ENCODE measurements at regions not wholly inside any gene's neighbourhood (a gene's known extent, or its start where the extent isn't known, plus 50 kb on each side); places are given as distances from the start of the nearest gene placed in this dataset.

DNA sequence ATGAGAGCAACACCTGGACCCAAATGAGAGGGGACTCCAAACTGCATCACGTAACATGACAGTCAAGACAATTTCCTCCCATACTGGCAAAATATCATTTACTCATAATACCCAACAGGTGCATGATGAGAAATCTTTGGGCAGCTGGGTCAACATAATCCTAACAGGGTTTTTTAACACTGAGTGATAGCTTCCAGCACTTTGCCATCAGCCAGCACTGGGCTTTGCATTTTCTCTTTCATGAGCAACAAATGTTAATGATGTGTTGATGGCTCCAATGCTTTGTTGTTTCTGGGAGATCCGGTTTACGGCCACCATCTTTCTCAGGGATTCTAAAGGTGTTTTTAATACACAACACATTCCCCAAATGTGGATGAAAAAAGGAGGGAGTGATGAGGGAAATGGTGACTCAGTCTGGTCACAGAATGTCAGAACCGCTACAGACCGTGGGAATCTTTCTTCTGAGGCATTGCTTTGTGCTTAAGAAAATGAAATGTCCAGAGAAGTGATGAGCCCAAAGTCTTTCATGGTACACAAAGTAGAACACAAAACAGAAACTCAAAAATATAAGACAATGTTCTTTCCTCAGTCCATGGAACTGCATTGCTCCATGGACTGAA, 705.7 kb upstream of the IGFBP3 start:
- ChIA-PET CTCF (no interaction called here), POLR2A (ENCODE audit: low non-redundant PET) (no interaction called here)
- no peak for DNase-seq (ENCODE audit: low spot score)
- TF ChIP-seq, protein P1, sequence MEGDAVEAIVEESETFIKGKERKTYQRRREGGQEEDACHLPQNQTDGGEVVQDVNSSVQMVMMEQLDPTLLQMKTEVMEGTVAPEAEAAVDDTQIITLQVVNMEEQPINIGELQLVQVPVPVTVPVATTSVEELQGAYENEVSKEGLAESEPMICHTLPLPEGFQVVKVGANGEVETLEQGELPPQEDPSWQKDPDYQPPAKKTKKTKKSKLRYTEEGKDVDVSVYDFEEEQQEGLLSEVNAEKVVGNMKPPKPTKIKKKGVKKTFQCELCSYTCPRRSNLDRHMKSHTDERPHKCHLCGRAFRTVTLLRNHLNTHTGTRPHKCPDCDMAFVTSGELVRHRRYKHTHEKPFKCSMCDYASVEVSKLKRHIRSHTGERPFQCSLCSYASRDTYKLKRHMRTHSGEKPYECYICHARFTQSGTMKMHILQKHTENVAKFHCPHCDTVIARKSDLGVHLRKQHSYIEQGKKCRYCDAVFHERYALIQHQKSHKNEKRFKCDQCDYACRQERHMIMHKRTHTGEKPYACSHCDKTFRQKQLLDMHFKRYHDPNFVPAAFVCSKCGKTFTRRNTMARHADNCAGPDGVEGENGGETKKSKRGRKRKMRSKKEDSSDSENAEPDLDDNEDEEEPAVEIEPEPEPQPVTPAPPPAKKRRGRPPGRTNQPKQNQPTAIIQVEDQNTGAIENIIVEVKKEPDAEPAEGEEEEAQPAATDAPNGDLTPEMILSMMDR (conservative IDR thresholded peaks at IDR 0.05; ENCODE audit: low read depth): no peak
- H3K27ac ChIP-seq: no peak overlapping the region

DNA sequence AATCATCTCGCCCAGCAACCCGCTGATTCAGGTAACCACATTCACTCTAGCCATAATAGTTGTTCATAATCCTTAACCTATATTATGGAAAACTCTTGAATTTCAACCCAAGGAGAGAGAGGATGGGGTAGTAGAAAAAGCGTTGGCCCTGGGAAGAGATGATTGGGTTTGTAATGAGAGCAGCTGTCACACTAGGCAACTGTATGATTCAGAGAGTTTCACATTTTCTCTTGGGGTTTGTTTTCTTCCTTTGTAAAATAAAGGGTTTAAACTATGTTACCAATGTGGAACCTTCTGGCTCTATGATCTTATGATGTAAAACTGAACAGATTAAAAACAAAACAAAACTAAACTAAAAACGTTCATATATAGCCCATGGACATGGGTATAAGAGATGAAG, 705.2 kb upstream of the IGFBP3 start:
- POLR2A ChIA-PET (ENCODE audit: low non-redundant PET): no interaction called here
- TF ChIP-seq, protein P1 (conservative IDR thresholded peaks at IDR 0.05; ENCODE audit: low read depth): no peak
- no peak overlapping the region for H3K27ac ChIP-seq
- DNase-seq (ENCODE audit: low spot score): no peak
- CTCF ChIA-PET: no interaction called here

DNA sequence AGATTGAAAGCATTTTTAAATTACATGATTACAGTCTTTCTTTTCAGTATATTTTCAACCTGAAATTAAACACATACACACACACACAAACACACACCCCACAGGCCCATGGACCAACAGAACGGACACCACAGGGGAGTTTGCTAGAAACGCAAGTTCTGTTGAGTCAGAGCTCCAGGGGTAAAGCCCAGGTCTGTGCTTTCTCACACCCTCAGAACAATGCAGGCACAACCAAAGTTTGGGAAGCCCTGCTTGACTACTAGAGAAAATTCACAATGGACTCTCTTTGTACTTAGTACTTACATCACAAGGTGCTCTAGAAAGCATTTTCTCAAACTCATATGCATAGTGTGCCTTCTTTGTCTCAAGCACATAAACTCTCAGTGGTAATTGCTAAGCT, 704.0 kb upstream of the IGFBP3 start:
- CTCF ChIA-PET: no interaction called here
- POLR2A ChIA-PET (ENCODE audit: low non-redundant PET): no interaction called here
- TF ChIP-seq, protein P1 (conservative IDR thresholded peaks at IDR 0.05; ENCODE audit: low read depth): no peak
- no peak for DNase-seq (ENCODE audit: low spot score)
- H3K27ac ChIP-seq: no peak overlapping the region

DNA sequence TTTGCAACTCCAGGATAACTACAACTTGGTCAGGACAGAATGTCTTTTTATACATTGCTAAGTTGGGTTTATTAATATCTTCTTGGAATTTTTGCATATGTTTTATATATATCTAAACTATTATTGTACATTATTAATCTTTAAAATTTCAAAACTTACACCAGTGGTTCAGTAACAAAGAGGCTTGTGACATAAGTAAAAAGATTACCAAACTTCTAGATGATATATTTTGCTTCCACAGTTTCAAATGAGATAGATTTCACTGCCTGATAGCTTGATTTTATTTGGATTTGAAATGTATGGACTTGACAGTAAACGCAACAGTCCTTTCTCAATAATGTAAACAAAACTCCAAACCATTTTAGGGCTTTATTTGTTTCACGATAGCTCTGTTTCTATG, 701.2 kb upstream of the IGFBP3 start:
- H3K27ac ChIP-seq: no peak overlapping the region
- no peak for DNase-seq (ENCODE audit: low spot score)
- POLR2A ChIA-PET (ENCODE audit: low non-redundant PET): no interaction called here
- CTCF ChIA-PET: interaction anchor here (0.5 kb wide), 1 partner anchor 173 kb away, joined by 3 read pairs; no protein-coding TSS in a partner anchor
- TF ChIP-seq, protein P1 (conservative IDR thresholded peaks at IDR 0.05; ENCODE audit: low read depth): no peak

DNA sequence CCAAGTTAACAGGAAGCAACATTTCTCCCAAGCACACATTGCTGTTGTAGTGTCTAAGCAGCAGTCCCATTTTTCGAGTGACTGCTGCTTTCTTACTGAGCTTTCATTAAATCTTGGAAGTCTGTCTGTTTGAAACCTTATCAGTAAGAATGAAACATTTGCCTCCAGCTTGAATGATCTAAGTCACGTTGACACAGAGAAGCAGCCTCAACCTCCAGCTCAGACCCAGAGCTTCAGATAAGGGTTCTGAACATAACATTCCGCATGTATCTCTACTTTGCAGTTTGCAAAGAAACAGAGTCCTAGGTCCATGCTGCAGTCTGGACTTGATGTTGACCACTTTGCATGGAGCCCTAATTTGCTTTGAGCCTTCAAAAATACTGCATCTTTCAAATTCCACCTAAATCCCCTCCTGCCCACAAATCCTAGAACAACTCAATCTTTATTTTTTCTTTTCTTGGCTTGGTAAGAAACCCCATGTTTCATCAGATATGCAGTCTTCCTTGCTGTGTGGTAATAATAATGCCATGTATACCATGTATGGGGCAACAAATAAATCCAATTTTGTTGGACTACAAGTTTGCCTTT, 698.7 kb upstream of the IGFBP3 start:
- no peak for DNase-seq (ENCODE audit: low spot score)
- ChIA-PET CTCF (no interaction called here), POLR2A (ENCODE audit: low non-redundant PET) (no interaction called here)
- TF ChIP-seq, protein P1 (conservative IDR thresholded peaks at IDR 0.05; ENCODE audit: low read depth): no peak
- no peak overlapping the region for H3K27ac ChIP-seq

DNA sequence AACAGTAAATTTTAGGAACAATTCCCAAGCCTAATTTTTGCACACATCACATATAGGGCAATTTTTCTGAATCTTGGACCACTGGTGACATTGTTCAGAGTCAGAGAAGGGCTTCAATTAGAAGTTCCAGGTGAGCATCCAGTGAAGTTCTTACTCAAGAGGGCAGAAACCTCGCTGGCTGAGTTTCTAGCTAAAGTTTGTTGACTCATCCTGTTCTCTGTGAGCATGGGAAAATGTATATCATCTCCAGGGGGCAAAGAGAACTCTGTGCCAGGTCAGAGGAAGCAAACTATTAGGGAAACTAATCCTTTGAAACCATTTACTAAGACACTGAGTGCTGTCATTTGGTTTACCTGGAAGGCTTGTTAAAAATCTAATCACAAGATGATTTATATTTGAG, 695.6 kb upstream of the IGFBP3 start:
- CTCF ChIA-PET: no interaction called here
- DNase-seq (ENCODE audit: low spot score): no peak
- POLR2A ChIA-PET (ENCODE audit: low non-redundant PET): no interaction called here
- TF ChIP-seq, protein P1 (conservative IDR thresholded peaks at IDR 0.05; ENCODE audit: low read depth): no peak
- H3K27ac ChIP-seq: no peak overlapping the region

All from RWPE1 (cell line).